ENCODE measurements at regions not wholly inside any gene's neighbourhood (a gene's known extent, or its start where the extent isn't known, plus 50 kb on each side); places are given as distances from the start of the nearest gene placed in this dataset.

GRCh38 chr4:136939781-136940180 is 592.5 kb downstream of the PCDH18 start:
- Histone ChIP-seq H3K27me3 (ENCODE audit: control insufficient read depth, insufficient read depth, low read length) (no peaks in the 10 kb centered on the region), H3K27ac (ENCODE audit: low read length) (no peak overlapping the region), H3K4me1 (ENCODE audit: control insufficient read depth, insufficient read depth, low read length) (no peaks in the 10 kb centered on the region), H3K36me3 (ENCODE audit: control insufficient read depth, insufficient read depth, low read length) (no peaks in the 10 kb centered on the region), H3K4me3 (ENCODE audit: low read length) (no peak overlapping the region), H3K9me3 (ENCODE audit: control insufficient read depth, low read depth, low read length) (no peaks in the 10 kb centered on the region)
- DNase-seq: no peak

GRCh38 chr4:136935871-136936270 is 596.4 kb downstream of the PCDH18 start:
- Histone ChIP-seq H3K27me3 (ENCODE audit: control insufficient read depth, insufficient read depth, low read length) (no peaks in the 10 kb centered on the region), H3K9me3 (ENCODE audit: control insufficient read depth, low read depth, low read length) (no peaks in the 10 kb centered on the region), H3K4me1 (ENCODE audit: control insufficient read depth, insufficient read depth, low read length) (no peaks in the 10 kb centered on the region), H3K36me3 (ENCODE audit: control insufficient read depth, insufficient read depth, low read length) (no peaks in the 10 kb centered on the region), H3K4me3 (ENCODE audit: low read length) (no peak overlapping the region), H3K27ac (ENCODE audit: low read length) (no peak overlapping the region)
- DNase-seq: no peak
- 100% methylated on average over 2 of the region's 3 CpGs for WGBS (ENCODE audit: insufficient coverage, low lambda C conversion rate)

- no peak for DNase-seq
- Histone ChIP-seq H3K4me1 (ENCODE audit: control insufficient read depth, insufficient read depth, low read length) (no peaks in the 10 kb centered on the region), H3K27ac (ENCODE audit: low read length) (no peak overlapping the region), H3K36me3 (ENCODE audit: control insufficient read depth, insufficient read depth, low read length) (no peaks in the 10 kb centered on the region), H3K27me3 (ENCODE audit: control insufficient read depth, insufficient read depth, low read length) (no peaks in the 10 kb centered on the region), H3K4me3 (ENCODE audit: low read length) (no peak overlapping the region), H3K9me3 (ENCODE audit: control insufficient read depth, low read depth, low read length) (no peaks in the 10 kb centered on the region)
- 50% methylated on average over 1 of the region's 1 CpG for WGBS (ENCODE audit: insufficient coverage, low lambda C conversion rate)
Measured at GRCh38 chr4:136935305-136935704, 597.0 kb downstream of the PCDH18 start.

GRCh38 chr4:136934601-136935000 is 597.7 kb downstream of the PCDH18 start:
- Histone ChIP-seq H3K27me3 (ENCODE audit: control insufficient read depth, insufficient read depth, low read length) (no peaks in the 10 kb centered on the region), H3K9me3 (ENCODE audit: control insufficient read depth, low read depth, low read length) (no peaks in the 10 kb centered on the region), H3K4me1 (ENCODE audit: control insufficient read depth, insufficient read depth, low read length) (no peaks in the 10 kb centered on the region), H3K27ac (ENCODE audit: low read length) (no peak overlapping the region), H3K4me3 (ENCODE audit: low read length) (no peak overlapping the region), H3K36me3 (ENCODE audit: control insufficient read depth, insufficient read depth, low read length) (no peaks in the 10 kb centered on the region)
- WGBS (ENCODE audit: insufficient coverage, low lambda C conversion rate): 17% methylated on average over 1 of the region's 1 CpG
- no peak for DNase-seq

GRCh38 chr4:136931781-136932180 is 600.5 kb downstream of the PCDH18 start:
- WGBS (ENCODE audit: insufficient coverage, low lambda C conversion rate): no CpG with 5 or more reads among the region's 2 CpGs
- Histone ChIP-seq H3K4me1 (ENCODE audit: control insufficient read depth, insufficient read depth, low read length) (no peaks in the 10 kb centered on the region), H3K4me3 (ENCODE audit: low read length) (no peak overlapping the region), H3K36me3 (ENCODE audit: control insufficient read depth, insufficient read depth, low read length) (no peaks in the 10 kb centered on the region), H3K27me3 (ENCODE audit: control insufficient read depth, insufficient read depth, low read length) (no peaks in the 10 kb centered on the region), H3K9me3 (ENCODE audit: control insufficient read depth, low read depth, low read length) (peaks cover 9% of the 10 kb centered on the region), H3K27ac (ENCODE audit: low read length) (no peak overlapping the region)
- no peak for DNase-seq

- Histone ChIP-seq H3K4me3 (ENCODE audit: low read length) (no peak overlapping the region), H3K4me1 (ENCODE audit: control insufficient read depth, insufficient read depth, low read length) (no peaks in the 10 kb centered on the region), H3K27me3 (ENCODE audit: control insufficient read depth, insufficient read depth, low read length) (no peaks in the 10 kb centered on the region), H3K9me3 (ENCODE audit: control insufficient read depth, low read depth, low read length) (peaks cover 9% of the 10 kb centered on the region), H3K36me3 (ENCODE audit: control insufficient read depth, insufficient read depth, low read length) (no peaks in the 10 kb centered on the region), H3K27ac (ENCODE audit: low read length) (no peak overlapping the region)
- no peak for DNase-seq
- WGBS (ENCODE audit: insufficient coverage, low lambda C conversion rate): no CpG with 5 or more reads among the region's 16 CpGs
Measured at GRCh38 chr4:136928957-136929411, 603.3 kb downstream of the PCDH18 start.

- no peaks in the 10 kb centered on the region for H3K36me3 ChIP-seq (ENCODE audit: control insufficient read depth, insufficient read depth, low read length)
- no peaks in the 10 kb centered on the region for H3K27me3 ChIP-seq (ENCODE audit: control insufficient read depth, insufficient read depth, low read length)
- no peak overlapping the region for H3K4me3 ChIP-seq (ENCODE audit: low read length)
- H3K4me1 ChIP-seq (ENCODE audit: control insufficient read depth, insufficient read depth, low read length): no peaks in the 10 kb centered on the region
- no peak for DNase-seq
- peaks cover 9% of the 10 kb centered on the region for H3K9me3 ChIP-seq (ENCODE audit: control insufficient read depth, low read depth, low read length)
- no peak overlapping the region for H3K27ac ChIP-seq (ENCODE audit: low read length)
Measured at GRCh38 chr4:136927172-136927571, 605.1 kb downstream of the PCDH18 start.

GRCh38 chr4:136925203-136925602 is 607.1 kb downstream of the PCDH18 start:
- WGBS (ENCODE audit: insufficient coverage, low lambda C conversion rate): no CpG with 5 or more reads among the region's 1 CpG
- Histone ChIP-seq H3K4me3 (ENCODE audit: low read length) (no peak overlapping the region), H3K27me3 (ENCODE audit: control insufficient read depth, insufficient read depth, low read length) (no peaks in the 10 kb centered on the region), H3K9me3 (ENCODE audit: control insufficient read depth, low read depth, low read length) (peaks cover 9% of the 10 kb centered on the region), H3K36me3 (ENCODE audit: control insufficient read depth, insufficient read depth, low read length) (no peaks in the 10 kb centered on the region), H3K27ac (ENCODE audit: low read length) (no peak overlapping the region), H3K4me1 (ENCODE audit: control insufficient read depth, insufficient read depth, low read length) (no peaks in the 10 kb centered on the region)
- DNase-seq: no peak

GRCh38 chr4:136922066-136922465 is 610.2 kb downstream of the PCDH18 start:
- no peaks in the 10 kb centered on the region for H3K36me3 ChIP-seq (ENCODE audit: control insufficient read depth, insufficient read depth, low read length)
- DNase-seq: no peak
- H3K27me3 ChIP-seq (ENCODE audit: control insufficient read depth, insufficient read depth, low read length): no peaks in the 10 kb centered on the region
- H3K4me3 ChIP-seq (ENCODE audit: low read length): no peak overlapping the region
- H3K9me3 ChIP-seq (ENCODE audit: control insufficient read depth, low read depth, low read length): peaks cover 3% of the 10 kb centered on the region
- no peak overlapping the region for H3K27ac ChIP-seq (ENCODE audit: low read length)
- no peaks in the 10 kb centered on the region for H3K4me1 ChIP-seq (ENCODE audit: control insufficient read depth, insufficient read depth, low read length)

GRCh38 chr4:136920092-136920881 is 612.0 kb downstream of the PCDH18 start:
- peaks cover 3% of the 10 kb centered on the region for H3K9me3 ChIP-seq (ENCODE audit: control insufficient read depth, low read depth, low read length)
- no CpG with 5 or more reads among the region's 1 CpG for WGBS (ENCODE audit: insufficient coverage, low lambda C conversion rate)

GRCh38 chr4:136918772-136919171 is 613.5 kb downstream of the PCDH18 start:
- H3K9me3 ChIP-seq (ENCODE audit: control insufficient read depth, low read depth, low read length): peaks cover 3% of the 10 kb centered on the region
- no peaks in the 10 kb centered on the region for H3K27me3 ChIP-seq (ENCODE audit: control insufficient read depth, insufficient read depth, low read length)
- WGBS (ENCODE audit: insufficient coverage, low lambda C conversion rate): no CpG with 5 or more reads among the region's 4 CpGs
- no peak for DNase-seq
- no peaks in the 10 kb centered on the region for H3K4me1 ChIP-seq (ENCODE audit: control insufficient read depth, insufficient read depth, low read length)
- no peak overlapping the region for H3K4me3 ChIP-seq (ENCODE audit: low read length)
- H3K27ac ChIP-seq (ENCODE audit: low read length): no peak overlapping the region
- H3K36me3 ChIP-seq (ENCODE audit: control insufficient read depth, insufficient read depth, low read length): no peaks in the 10 kb centered on the region

More at GRCh38 chr4:136920092-136920881, 612.0 kb downstream of the PCDH18 start:
- no peak overlapping the region for H3K4me3 ChIP-seq (ENCODE audit: low read length)
- no peak for DNase-seq
- H3K36me3 ChIP-seq (ENCODE audit: control insufficient read depth, insufficient read depth, low read length): no peaks in the 10 kb centered on the region
- no peak overlapping the region for H3K27ac ChIP-seq (ENCODE audit: low read length)
- H3K4me1 ChIP-seq (ENCODE audit: control insufficient read depth, insufficient read depth, low read length): no peaks in the 10 kb centered on the region
- H3K27me3 ChIP-seq (ENCODE audit: control insufficient read depth, insufficient read depth, low read length): no peaks in the 10 kb centered on the region
